K562 (cell line): ENCODE measurements at regions not wholly inside any gene's neighbourhood (a gene's known extent, or its start where the extent isn't known, plus 50 kb on each side); places are given as distances from the start of the nearest gene placed in this dataset.

Source experiments
- ATAC-seq: fragments of 200-7000 bp; cut with Tn5 transposase; 3 replicates; pipeline ENCODE4 v1.9.1; 2020; ENCODE audit warnings: moderate library complexity
- BruUV-seq: library from RNA; stranded (reverse); fragments of 400-500 nt; replicated peaks from 2 replicates; lab custom pipeline; 2021; lab: Mats Ljungman, UMichigan
- CTCF ChIA-PET: fragments of 300-600 bp; formaldehyde crosslinking; extraction: SDS; loops from one replicate; lab custom pipeline; 2021; ENCODE audit warnings: low intra/inter-chr PET ratio; lab: Yijun Ruan, JAX
- POLR2A ChIA-PET: fragments of 300-600, 350-650 bp; sonication (Branson Sonifier 250); formaldehyde crosslinking; extraction: SDS; loops from one replicate; lab custom pipeline; 2021; ENCODE audit warnings: antibody characterized with exemption, inconsistent platforms; lab: Yijun Ruan, JAX
- DNase-seq, 4 experiments: peaks; one replicate each; pipeline versions ENCODE4 v3.0.0 to v3.0.0-alpha.2; 2011 to 2018; ENCODE audit warnings: low spot score in 3 of 4, mixed read lengths in 3 of 4; ENCODE audit errors: extremely low read depth in 1 of 4
- FAIRE-seq: peaks from 2 replicates; lab custom pipeline; 2011; peaks lifted over from hg19 to GRCh38; lab: Jason Lieb, UNC
- H2AFZ ChIP-seq: 2 replicates; pipeline ENCODE4 v1.6.0; 2011; ENCODE audit warnings: low read depth, low read length, control low read depth, inconsistent platforms
- H3K27ac ChIP-seq: fragments of 200-600 bp; 3 replicates; pipeline ENCODE4 v1.8.0; 2011; ENCODE audit warnings: low read depth, mild to moderate bottlenecking, control low read depth, inconsistent platforms, low read length, moderate library complexity, mixed read lengths; ENCODE audit errors: extremely low read depth
- H3K27me3 ChIP-seq, 2 experiments: fragments of 300-600 bp in 1 of 2; 2 replicates in 1 of 2; 3 replicates in 1 of 2; pipeline versions ENCODE4 v1.6.0 to v1.8.0; 2011; ENCODE audit warnings: inconsistent platforms in 2 of 2, low read length in 2 of 2, mild to moderate bottlenecking in 1 of 2, mixed read lengths in 1 of 2, moderate library complexity in 1 of 2; ENCODE audit not compliant: control insufficient read depth in 2 of 2, insufficient read depth in 2 of 2
- H3K36me3 ChIP-seq: fragments of 300-600 bp; 3 replicates; pipeline ENCODE4 v1.8.0; 2011; ENCODE audit warnings: mild to moderate bottlenecking, low read length, inconsistent platforms; ENCODE audit not compliant: control insufficient read depth, insufficient read depth
- H3K4me1 ChIP-seq, 2 experiments: fragments of 200-600 bp in 1 of 2; replicated peaks in 1 of 2; 2 replicates in 1 of 2; 3 replicates in 1 of 2; pipeline versions ENCODE4 v1.5.1 to v1.8.0; 2011; ENCODE audit warnings: inconsistent platforms in 2 of 2, low read length in 2 of 2, mild to moderate bottlenecking in 1 of 2, mixed read lengths in 1 of 2, moderate library complexity in 1 of 2; ENCODE audit not compliant: control insufficient read depth in 2 of 2, insufficient read depth in 2 of 2
- H3K4me2 ChIP-seq: 2 replicates; pipeline ENCODE4 v1.6.1; 2011; ENCODE audit warnings: low read length, control low read depth, inconsistent platforms, mixed read lengths; ENCODE audit not compliant: insufficient read depth
- H3K4me3 ChIP-seq: fragments of 200-600 bp; sonication (generic), shearing (Covaris generic); 2 replicates; pipeline ENCODE4 v1.5.1; 2016; ENCODE audit warnings: control low read depth, inconsistent platforms
- H3K79me2 ChIP-seq: fragments of 200-600 bp; 3 replicates; pipeline ENCODE4 v1.8.0; 2011; ENCODE audit warnings: low read length, inconsistent platforms; ENCODE audit not compliant: control insufficient read depth, insufficient read depth
- H3K9ac ChIP-seq, 2 experiments: 2 replicates each; pipeline versions ENCODE4 v1.6.0 to v1.6.1; 2011; ENCODE audit warnings: low read depth in 2 of 2, low read length in 2 of 2, control low read depth in 1 of 2, inconsistent platforms in 1 of 2, mild to moderate bottlenecking in 1 of 2, mixed read lengths in 1 of 2; ENCODE audit not compliant: insufficient read depth in 1 of 2
- H3K9me1 ChIP-seq: one replicate; pipeline ENCODE4 v1.6.0; 2011; ENCODE audit warnings: inconsistent platforms, mild to moderate bottlenecking, low read length, moderate library complexity; ENCODE audit not compliant: control insufficient read depth, insufficient read depth
- H3K9me3 ChIP-seq: replicated peaks from 2 replicates; pipeline ENCODE4 v1.5.1; 2011; ENCODE audit warnings: low read depth, low read length, inconsistent platforms; ENCODE audit not compliant: control insufficient read depth, insufficient read depth
- H4K20me1 ChIP-seq: replicated peaks from 2 replicates; pipeline ENCODE4 v1.6.1; 2011; ENCODE audit warnings: low read length, inconsistent platforms, mixed read lengths; ENCODE audit not compliant: control insufficient read depth, insufficient read depth
- E2F3 ChIP-seq: fragments of 250-450 bp; sonication (Bioruptor Pico); IDR thresholded peaks from 2 replicates; pipeline ENCODE4 v1.4.0; 2020; ENCODE audit warnings: mild to moderate bottlenecking
- POLR3G ChIP-seq: IDR thresholded peaks from 2 replicates; pipeline ENCODE4 v1.6.1; 2011; ENCODE audit not compliant: insufficient read length, insufficient replicate concordance; ENCODE audit errors: extremely low read depth
- RAD21 ChIP-seq, 2 experiments: fragments of 250-450 bp in 1 of 2; fragments of 450-650 bp in 1 of 2; sonication (Bioruptor Pico) in 1 of 2; formaldehyde crosslinking in 1 of 2; IDR thresholded peaks in 1 of 2; conservative IDR thresholded peaks in 1 of 2; 2 replicates each; pipeline versions ENCODE4 v1.4.0 to v1.8.0; 2020 to 2022; ENCODE audit warnings: mild to moderate bottlenecking in 2 of 2, moderate library complexity in 1 of 2
- ZC3H8 ChIP-seq: fragments of 450-650 bp; IDR thresholded peaks from 2 replicates; pipeline ENCODE4 v1.6.1; 2017
- WGBS: fragments of 100-300 bp; shearing (Covaris generic); methylation state at CpG from one replicate; pipeline ENCODE4 v1.1.6; 2016; ENCODE audit warnings: low coverage, mixed read lengths; ENCODE audit not compliant: insufficient coverage; ENCODE audit errors: missing lambda C conversion rate; 5-methylcytosine and 5-hydroxymethylcytosine counted together
- in situ Hi-C: fragments of 300-500 bp; cut with MboI; formaldehyde crosslinking; loops from 4 replicates; pipeline ENCODE4 v1.15.0; 2018; ENCODE audit warnings: inconsistent platforms, mixed read lengths
- intact Hi-C: fragments of 100-400 bp; cut with micrococcal nuclease; formaldehyde crosslinking; loops from 2 replicates; pipeline ENCODE4 v1.14.2; 2022
- TF ChIP-seq, protein P1 (sequence below): fragments of 150-350 bp; IDR thresholded peaks from 2 replicates; pipeline ENCODE4 v1.6.1; 2014; ENCODE audit warnings: low read depth, mild to moderate bottlenecking, low read length, borderline replicate concordance
- TF ChIP-seq, protein P2 (sequence below): fragments of 450-650 bp; IDR thresholded peaks from 2 replicates; pipeline ENCODE4 v1.6.1; 2016; ENCODE audit warnings: antibody characterized with exemption
- TF ChIP-seq, protein P3 (sequence below): fragments of 250-450 bp; sonication (Bioruptor Pico); IDR thresholded peaks from 2 replicates; pipeline ENCODE4 v1.8.0; 2021; ENCODE audit warnings: moderate library complexity, mild to moderate bottlenecking, inconsistent platforms

DNA sequence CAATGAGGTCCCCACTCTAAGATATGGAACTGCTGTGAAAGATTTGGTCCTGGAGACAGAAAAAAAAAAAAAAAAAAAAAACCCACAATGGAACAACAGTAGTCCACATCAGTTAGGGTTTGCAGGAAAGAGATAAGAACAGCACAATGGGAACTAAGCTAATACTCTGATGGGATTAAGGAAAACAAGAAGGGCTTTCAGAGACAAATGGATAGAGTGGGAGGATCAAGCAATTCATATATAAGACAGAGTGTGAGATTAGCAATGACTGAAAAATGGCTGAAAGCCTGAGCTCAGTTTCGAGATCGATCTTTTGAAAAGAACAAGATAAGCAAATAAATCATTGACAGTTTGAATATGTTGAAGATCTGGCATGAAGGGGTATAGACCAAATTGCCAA lies 188.4 kb upstream of the TRPC5 start:
- no TSS peak for BruUV-seq
- Histone ChIP-seq H3K4me1 (no peaks in the 10 kb centered on the region), H3K36me3 (no peaks in the 10 kb centered on the region), H3K4me3 (no peak overlapping the region)
- no peak for FAIRE-seq
- WGBS = 0% methylated on average over 2 of the region's 2 CpGs
- intact Hi-C loops = no loop called here
- TF ChIP-seq, protein P1, sequence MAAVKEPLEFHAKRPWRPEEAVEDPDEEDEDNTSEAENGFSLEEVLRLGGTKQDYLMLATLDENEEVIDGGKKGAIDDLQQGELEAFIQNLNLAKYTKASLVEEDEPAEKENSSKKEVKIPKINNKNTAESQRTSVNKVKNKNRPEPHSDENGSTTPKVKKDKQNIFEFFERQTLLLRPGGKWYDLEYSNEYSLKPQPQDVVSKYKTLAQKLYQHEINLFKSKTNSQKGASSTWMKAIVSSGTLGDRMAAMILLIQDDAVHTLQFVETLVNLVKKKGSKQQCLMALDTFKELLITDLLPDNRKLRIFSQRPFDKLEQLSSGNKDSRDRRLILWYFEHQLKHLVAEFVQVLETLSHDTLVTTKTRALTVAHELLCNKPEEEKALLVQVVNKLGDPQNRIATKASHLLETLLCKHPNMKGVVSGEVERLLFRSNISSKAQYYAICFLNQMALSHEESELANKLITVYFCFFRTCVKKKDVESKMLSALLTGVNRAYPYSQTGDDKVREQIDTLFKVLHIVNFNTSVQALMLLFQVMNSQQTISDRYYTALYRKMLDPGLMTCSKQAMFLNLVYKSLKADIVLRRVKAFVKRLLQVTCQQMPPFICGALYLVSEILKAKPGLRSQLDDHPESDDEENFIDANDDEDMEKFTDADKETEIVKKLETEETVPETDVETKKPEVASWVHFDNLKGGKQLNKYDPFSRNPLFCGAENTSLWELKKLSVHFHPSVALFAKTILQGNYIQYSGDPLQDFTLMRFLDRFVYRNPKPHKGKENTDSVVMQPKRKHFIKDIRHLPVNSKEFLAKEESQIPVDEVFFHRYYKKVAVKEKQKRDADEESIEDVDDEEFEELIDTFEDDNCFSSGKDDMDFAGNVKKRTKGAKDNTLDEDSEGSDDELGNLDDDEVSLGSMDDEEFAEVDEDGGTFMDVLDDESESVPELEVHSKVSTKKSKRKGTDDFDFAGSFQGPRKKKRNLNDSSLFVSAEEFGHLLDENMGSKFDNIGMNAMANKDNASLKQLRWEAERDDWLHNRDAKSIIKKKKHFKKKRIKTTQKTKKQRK = no peak
- TF ChIP-seq E2F3 (CRISPR knock-in tag) = no peak
- TF ChIP-seq, protein P2, sequence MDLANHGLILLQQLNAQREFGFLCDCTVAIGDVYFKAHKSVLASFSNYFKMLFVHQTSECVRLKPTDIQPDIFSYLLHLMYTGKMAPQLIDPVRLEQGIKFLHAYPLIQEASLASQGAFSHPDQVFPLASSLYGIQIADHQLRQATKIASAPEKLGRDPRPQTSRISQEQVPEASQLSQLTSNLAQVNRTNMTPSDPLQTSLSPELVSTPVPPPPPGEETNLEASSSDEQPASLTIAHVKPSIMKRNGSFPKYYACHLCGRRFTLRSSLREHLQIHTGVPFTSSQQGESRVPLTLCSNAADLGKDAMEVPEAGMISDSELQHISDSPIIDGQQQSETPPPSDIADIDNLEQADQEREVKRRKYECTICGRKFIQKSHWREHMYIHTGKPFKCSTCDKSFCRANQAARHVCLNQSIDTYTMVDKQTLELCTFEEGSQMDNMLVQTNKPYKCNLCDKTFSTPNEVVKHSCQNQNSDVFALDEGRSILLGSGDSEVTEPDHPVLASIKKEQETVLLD = no peak
- no peak for TF ChIP-seq ZC3H8
- TF ChIP-seq, protein P3, sequence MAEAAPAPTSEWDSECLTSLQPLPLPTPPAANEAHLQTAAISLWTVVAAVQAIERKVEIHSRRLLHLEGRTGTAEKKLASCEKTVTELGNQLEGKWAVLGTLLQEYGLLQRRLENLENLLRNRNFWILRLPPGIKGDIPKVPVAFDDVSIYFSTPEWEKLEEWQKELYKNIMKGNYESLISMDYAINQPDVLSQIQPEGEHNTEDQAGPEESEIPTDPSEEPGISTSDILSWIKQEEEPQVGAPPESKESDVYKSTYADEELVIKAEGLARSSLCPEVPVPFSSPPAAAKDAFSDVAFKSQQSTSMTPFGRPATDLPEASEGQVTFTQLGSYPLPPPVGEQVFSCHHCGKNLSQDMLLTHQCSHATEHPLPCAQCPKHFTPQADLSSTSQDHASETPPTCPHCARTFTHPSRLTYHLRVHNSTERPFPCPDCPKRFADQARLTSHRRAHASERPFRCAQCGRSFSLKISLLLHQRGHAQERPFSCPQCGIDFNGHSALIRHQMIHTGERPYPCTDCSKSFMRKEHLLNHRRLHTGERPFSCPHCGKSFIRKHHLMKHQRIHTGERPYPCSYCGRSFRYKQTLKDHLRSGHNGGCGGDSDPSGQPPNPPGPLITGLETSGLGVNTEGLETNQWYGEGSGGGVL (CRISPR knock-in tag) = no peak
- no peak for TF ChIP-seq POLR3G
- TF ChIP-seq RAD21 (CRISPR knock-in tag; conservative IDR thresholded peaks at IDR 0.05 in 1 of 2, IDR thresholded peaks at IDR 0.05 in 1 of 2) = no peak
- TF ChIP-seq, all 486 proteins: peak for 0
- no peaks in the 10 kb centered on the region for H3K9me3 ChIP-seq
- no peak for DNase-seq
- H3K9ac ChIP-seq = no peak overlapping the region
- ChIA-PET CTCF (no interaction called here), POLR2A (no interaction called here)
- no peak for ATAC-seq
- no peak overlapping the region for H3K4me2 ChIP-seq
- H3K9me1 ChIP-seq = no peaks in the 10 kb centered on the region
- no peaks in the 10 kb centered on the region for H3K79me2 ChIP-seq
- H4K20me1 ChIP-seq = no peaks in the 10 kb centered on the region
- in situ Hi-C loops = no loop called here
- no peaks in the 10 kb centered on the region for H3K27me3 ChIP-seq
- H3K27ac ChIP-seq = no peak overlapping the region
- H2AFZ ChIP-seq = no peak overlapping the region
